ENCODE measurements at regions not wholly inside any gene's neighbourhood (a gene's known extent, or its start where the extent isn't known, plus 50 kb on each side); places are given as distances from the start of the nearest gene placed in this dataset.
A peak's percentile ranks its signal among the peaks of the same experiment; 100 is the strongest.

- H3K27me3 ChIP-seq (replicated peaks in 1 of 4; ENCODE audit: control insufficient read depth in 3 of 4, extremely low read depth in 1 of 4, insufficient read depth in 3 of 4, low read length in 3 of 4), result no peaks in the 10 kb centered on the region
- no peaks in the 10 kb centered on the region for H3K79me1 ChIP-seq (ENCODE audit: low read depth, low read length)
- no peak overlapping the region for H3K4me2 ChIP-seq (ENCODE audit: insufficient read depth in 1 of 2, low read depth in 2 of 2, low read length in 2 of 2)
- no peaks in the 10 kb centered on the region for H3K9me3 ChIP-seq (ENCODE audit: insufficient read depth in 2 of 2, low read depth in 1 of 2, low read length in 1 of 2)
- no peak overlapping the region for H4K8ac ChIP-seq (ENCODE audit: extremely low read depth, insufficient read depth, low read length)
- TF ChIP-seq RAD21 (IDR thresholded peaks at IDR 0.05 in 1 of 2, conservative IDR thresholded peaks at IDR 0.05 in 1 of 2; ENCODE audit: low read depth in 2 of 2, low read length in 2 of 2) (peak; percentile 53), GABPA (IDR thresholded peaks at IDR 0.05; ENCODE audit: borderline replicate concordance, insufficient read depth, low read length) (no peak), CTCF (IDR thresholded peaks at IDR 0.05; ENCODE audit: control extremely low read depth in 1 of 3, insufficient read depth in 1 of 3, low read depth in 1 of 3, low read length in 3 of 3) (peak in 2 of 3 experiments; percentile 4 to 32; a peak in 2 of 4 replicates)
- DNase-seq (ENCODE audit: low read depth in 1 of 2, low spot score in 2 of 2) (no peak), FAIRE-seq (no peak)
- H3K36me3 ChIP-seq (ENCODE audit: control insufficient read depth in 2 of 4, insufficient read depth in 4 of 4, low read length in 3 of 4), result no peaks in the 10 kb centered on the region
- H3K56ac ChIP-seq (replicated peaks; ENCODE audit: insufficient read length, low read depth, low read length), result no peak overlapping the region
- no peak overlapping the region for H2BK120ac ChIP-seq (replicated peaks; ENCODE audit: low read depth, low read length)
- no peak overlapping the region for H2AK5ac ChIP-seq (ENCODE audit: low read depth, low read length)
- H3K23me2 ChIP-seq (ENCODE audit: low read depth, low read length), result no peaks in the 10 kb centered on the region
- no peak overlapping the region for H2BK20ac ChIP-seq (ENCODE audit: low read length)
- POLR2A ChIA-PET (ENCODE audit: partially characterized antibody), result no interaction called here
- no peak overlapping the region for H3K27ac ChIP-seq (ENCODE audit: low read depth, low read length)
- H4K91ac ChIP-seq (replicated peaks; ENCODE audit: insufficient read length, low read length), result no peak overlapping the region
- no peak overlapping the region for H3K14ac ChIP-seq (ENCODE audit: insufficient read length)
- no peak overlapping the region for H3K4me3 ChIP-seq (ENCODE audit: extremely low read depth in 1 of 4, insufficient read depth in 2 of 4, low read depth in 3 of 4, low read length in 4 of 4)
- H4K20me1 ChIP-seq (replicated peaks in 1 of 2; ENCODE audit: control insufficient read depth in 1 of 2, insufficient read depth in 2 of 2, low read length in 2 of 2), result no peaks in the 10 kb centered on the region
- no peak overlapping the region for H3K23ac ChIP-seq (ENCODE audit: insufficient read length)
- no peak overlapping the region for H4K5ac ChIP-seq (ENCODE audit: insufficient read length, low read depth, low read length)
- H3K9ac ChIP-seq (replicated peaks in 1 of 4; ENCODE audit: extremely low read depth in 1 of 4, low read depth in 3 of 4, low read length in 3 of 4), result no peak overlapping the region
- H2BK5ac ChIP-seq (ENCODE audit: low read depth, low read length), result no peak overlapping the region
- H3K79me2 ChIP-seq (ENCODE audit: control insufficient read depth in 1 of 2, insufficient read depth in 2 of 2, low read length in 2 of 2), result no peaks in the 10 kb centered on the region
- no peak overlapping the region for H2BK15ac ChIP-seq (ENCODE audit: low read length)
- 64% methylated on average over 2 of the region's 2 CpGs; no CpG with 5 or more reads in 1 of the 2 experiments for WGBS, 2 experiments (ENCODE audit: extremely low coverage in 1 of 2, insufficient coverage in 1 of 2, insufficient read length in 1 of 2, insufficient replicate concordance in 2 of 2, low coverage in 1 of 2, low lambda C conversion rate in 2 of 2, missing lambda C conversion rate in 1 of 2)
- CTCF ChIA-PET (ENCODE audit: partially characterized antibody), result interaction anchor here (0.7 to 2.5 kb wide), 13 partner anchors 73 to 607 kb away, joined by 3 to 12 read pairs (median 4); partner anchors contain the start of gene RPGR
- H2BK12ac ChIP-seq (ENCODE audit: low read depth, low read length), result no peak overlapping the region
- no peak overlapping the region for H2AFZ ChIP-seq (ENCODE audit: low read length)
- H3K4me1 ChIP-seq (replicated peaks in 1 of 4; ENCODE audit: control insufficient read depth in 3 of 4, insufficient read depth in 4 of 4, low read length in 3 of 4), result no peaks in the 10 kb centered on the region; a peak in 1 of 7 replicates
- no peak overlapping the region for H3K18ac ChIP-seq (ENCODE audit: extremely low read depth, low read length)
- no peak overlapping the region for H3K4ac ChIP-seq (replicated peaks; ENCODE audit: insufficient read length, low read depth, low read length)
Observed at GRCh38 chrX:37926700-37927099, 79.3 kb upstream of the DYNLT3 start.
